LNCAP (cell line): ENCODE measurements at regions not wholly inside any gene's neighbourhood (a gene's known extent, or its start where the extent isn't known, plus 50 kb on each side); places are given as distances from the start of the nearest gene placed in this dataset.

Experiments
- TF ChIP-seq, protein P1 (sequence below): fragments of 450-650 bp; IDR thresholded peaks from 2 replicates; pipeline ENCODE4 v1.5.1; 2017; ENCODE audit warnings: mild to moderate bottlenecking

- TF ChIP-seq, protein P1, sequence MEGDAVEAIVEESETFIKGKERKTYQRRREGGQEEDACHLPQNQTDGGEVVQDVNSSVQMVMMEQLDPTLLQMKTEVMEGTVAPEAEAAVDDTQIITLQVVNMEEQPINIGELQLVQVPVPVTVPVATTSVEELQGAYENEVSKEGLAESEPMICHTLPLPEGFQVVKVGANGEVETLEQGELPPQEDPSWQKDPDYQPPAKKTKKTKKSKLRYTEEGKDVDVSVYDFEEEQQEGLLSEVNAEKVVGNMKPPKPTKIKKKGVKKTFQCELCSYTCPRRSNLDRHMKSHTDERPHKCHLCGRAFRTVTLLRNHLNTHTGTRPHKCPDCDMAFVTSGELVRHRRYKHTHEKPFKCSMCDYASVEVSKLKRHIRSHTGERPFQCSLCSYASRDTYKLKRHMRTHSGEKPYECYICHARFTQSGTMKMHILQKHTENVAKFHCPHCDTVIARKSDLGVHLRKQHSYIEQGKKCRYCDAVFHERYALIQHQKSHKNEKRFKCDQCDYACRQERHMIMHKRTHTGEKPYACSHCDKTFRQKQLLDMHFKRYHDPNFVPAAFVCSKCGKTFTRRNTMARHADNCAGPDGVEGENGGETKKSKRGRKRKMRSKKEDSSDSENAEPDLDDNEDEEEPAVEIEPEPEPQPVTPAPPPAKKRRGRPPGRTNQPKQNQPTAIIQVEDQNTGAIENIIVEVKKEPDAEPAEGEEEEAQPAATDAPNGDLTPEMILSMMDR: no peak
Measured at GRCh38 chrX:130556951-130557350, 155.2 kb downstream of the RBMX2 start.

- TF ChIP-seq, protein P1: no peak
Measured at GRCh38 chrX:130560544-130560943, 158.8 kb downstream of the RBMX2 start.

DNA sequence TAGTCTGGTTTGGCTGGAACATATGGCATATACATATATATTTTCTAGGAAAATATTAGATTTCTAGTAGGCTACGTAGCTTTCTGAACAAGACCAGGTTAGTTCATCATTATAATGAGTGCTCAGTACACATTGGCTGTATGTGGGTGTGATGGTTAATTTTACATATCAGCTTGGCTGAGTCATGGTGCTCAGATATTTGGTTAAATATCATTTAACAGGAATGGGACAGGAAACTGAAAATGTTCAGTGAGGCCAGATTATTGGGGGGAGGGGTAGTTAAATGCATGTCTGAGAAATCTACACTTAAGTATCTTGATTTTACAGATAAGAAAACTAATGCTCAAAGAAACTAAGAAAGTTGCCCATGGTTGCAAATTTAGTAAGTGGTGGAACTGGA, 160.1 kb downstream of the RBMX2 start:
- TF ChIP-seq, protein P1: no peak

DNA sequence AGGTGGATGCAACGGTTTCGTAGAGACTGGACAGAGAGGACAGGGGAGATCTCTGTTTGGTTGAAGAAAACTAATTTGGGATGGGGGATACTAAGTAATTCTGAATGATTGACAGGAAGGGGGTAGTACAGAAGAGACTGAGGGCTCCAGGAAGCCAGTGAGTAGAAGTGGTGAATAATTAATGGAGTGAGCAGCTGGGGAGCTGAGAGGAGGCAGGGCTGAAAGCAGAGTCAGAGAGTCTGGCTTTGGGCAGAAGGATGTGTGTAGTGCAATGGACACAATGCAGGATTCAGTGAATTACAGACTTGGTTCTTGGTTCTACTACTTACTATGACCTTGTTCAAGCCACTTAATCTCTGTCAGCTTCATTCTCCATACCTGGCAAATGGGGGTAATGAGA, 161.7 kb downstream of the RBMX2 start:
- TF ChIP-seq, protein P1: no peak

- TF ChIP-seq, protein P1: no peak
Measured at GRCh38 chrX:130566028-130566683, 164.4 kb downstream of the RBMX2 start.
